GM23338 (cell line): ENCODE measurements at regions not wholly inside any gene's neighbourhood (a gene's known extent, or its start where the extent isn't known, plus 50 kb on each side); places are given as distances from the start of the nearest gene placed in this dataset.

Experiments used
- ATAC-seq: fragments of 200-7000 bp; cut with Tn5 transposase; 3 replicates; pipeline ENCODE4 v1.9.1; 2020
- DNase-seq: peaks from one replicate; pipeline ENCODE4 v3.0.0-alpha.2; 2015; ENCODE audit warnings: low spot score
- H2AFZ ChIP-seq: fragments of 200-600 bp; sonication (generic); 2 replicates; pipeline ENCODE4 v1.8.0; 2016; ENCODE audit warnings: antibody characterized with exemption, mild to moderate bottlenecking, moderate library complexity
- H3F3A ChIP-seq: fragments of 200-600 bp; sonication (generic); replicated peaks from 2 replicates; pipeline ENCODE4 v1.8.0; 2017; ENCODE audit warnings: antibody characterized with exemption, mixed run types, low read depth
- H3K27ac ChIP-seq: fragments of 200-600 bp; sonication (generic); 2 replicates; pipeline ENCODE4 v1.6.1; 2016; ENCODE audit warnings: low read depth
- H3K27me3 ChIP-seq: fragments of 200-600 bp; sonication (generic); 2 replicates; pipeline ENCODE4 v1.8.0; 2016; ENCODE audit warnings: mild to moderate bottlenecking, mixed run types, moderate library complexity; ENCODE audit not compliant: insufficient read depth
- H3K36me3 ChIP-seq: fragments of 200-600 bp; sonication (generic); 2 replicates; pipeline ENCODE4 v1.8.0; 2016; ENCODE audit warnings: mild to moderate bottlenecking; ENCODE audit not compliant: insufficient read depth
- H3K4me1 ChIP-seq: fragments of 200-600 bp; sonication (generic); 2 replicates; pipeline ENCODE4 v1.8.0; 2016; ENCODE audit warnings: mild to moderate bottlenecking, moderate library complexity; ENCODE audit not compliant: insufficient read depth
- H3K4me2 ChIP-seq: fragments of 200-600 bp; sonication (generic); 2 replicates; pipeline ENCODE4 v1.7.1; 2017; ENCODE audit warnings: mixed run types
- H3K4me3 ChIP-seq: fragments of 200-600 bp; sonication (generic); 2 replicates; pipeline ENCODE4 v1.6.1; 2016; ENCODE audit warnings: mixed run types
- H3K79me2 ChIP-seq: fragments of 200-600 bp; sonication (generic); replicated peaks from 2 replicates; pipeline ENCODE4 v1.8.0; 2017; ENCODE audit warnings: mild to moderate bottlenecking; ENCODE audit not compliant: insufficient read depth
- H3K9me2 ChIP-seq: fragments of 200-600 bp; sonication (generic); 2 replicates; pipeline ENCODE4 v1.8.0; 2017; ENCODE audit not compliant: insufficient read depth
- H4K20me1 ChIP-seq: fragments of 200-600 bp; sonication (generic); replicated peaks from 2 replicates; pipeline ENCODE4 v1.8.0; 2017; ENCODE audit warnings: mild to moderate bottlenecking; ENCODE audit not compliant: insufficient read depth
- H3K27ac Mint-ChIP-seq: 2 replicates; pipeline ENCODE4 v1.8.0; 2020; ENCODE audit warnings: inconsistent platforms, mild to moderate bottlenecking, moderate library complexity, mixed read lengths
- H3K27me3 Mint-ChIP-seq: 3 replicates; pipeline ENCODE4 v1.8.0; 2022; ENCODE audit warnings: low read depth, mild to moderate bottlenecking, moderate library complexity, mixed read lengths, inconsistent platforms; ENCODE audit not compliant: insufficient read depth, poor library complexity
- H3K36me3 Mint-ChIP-seq: 3 replicates; pipeline ENCODE4 v1.8.0; 2021; ENCODE audit warnings: low read depth, mild to moderate bottlenecking, inconsistent platforms, moderate library complexity, mixed read lengths
- H3K4me1 Mint-ChIP-seq: 3 replicates; pipeline ENCODE4 v1.8.0; 2020; ENCODE audit warnings: mild to moderate bottlenecking, inconsistent platforms, mixed read lengths
- H3K4me3 Mint-ChIP-seq: 3 replicates; pipeline ENCODE4 v1.8.0; 2021; ENCODE audit warnings: moderate library complexity, mild to moderate bottlenecking, inconsistent platforms, mixed read lengths
- H3K9me3 Mint-ChIP-seq: 3 replicates; pipeline ENCODE4 v1.8.0; 2020; ENCODE audit warnings: moderate library complexity, mild to moderate bottlenecking, inconsistent platforms, mixed read lengths
- CREB1 ChIP-seq: fragments of 250-450 bp; sonication (Bioruptor Pico); IDR thresholded peaks from 2 replicates; pipeline ENCODE4 v1.5.0; 2020; ENCODE audit warnings: low read depth, mild to moderate bottlenecking, moderate library complexity
- EZH2 ChIP-seq: fragments of 200-600 bp; sonication (generic); IDR thresholded peaks from one replicate; pipeline ENCODE4 v1.8.0; 2017; ENCODE audit warnings: antibody characterized with exemption, mild to moderate bottlenecking, low read depth; ENCODE audit not compliant: unreplicated experiment
- EZH2phosphoT487 ChIP-seq: fragments of 200-600 bp; sonication (generic); IDR thresholded peaks from one replicate; pipeline ENCODE4 v1.8.1; 2018; ENCODE audit warnings: antibody characterized with exemption; ENCODE audit not compliant: unreplicated experiment
- POLR2AphosphoS5 ChIP-seq: IDR thresholded peaks from 2 replicates; pipeline ENCODE4 v1.6.1; 2016; ENCODE audit warnings: antibody characterized with exemption, low read depth
- STAT1 ChIP-seq: IDR thresholded peaks from one replicate; pipeline ENCODE4 v1.6.1; 2016; ENCODE audit warnings: antibody characterized with exemption; ENCODE audit not compliant: unreplicated experiment
- ZNF114 ChIP-seq: fragments of 250-450 bp; sonication (Bioruptor Pico); IDR thresholded peaks from 2 replicates; pipeline ENCODE4 v1.5.0; 2020; ENCODE audit warnings: mild to moderate bottlenecking, moderate library complexity
- ZNF331 ChIP-seq: fragments of 250-450 bp; sonication (Bioruptor Pico); IDR thresholded peaks from 2 replicates; pipeline ENCODE4 v1.5.0; 2020; ENCODE audit warnings: low read depth, mild to moderate bottlenecking, moderate library complexity
- TF ChIP-seq, protein P1 (sequence below): fragments of 250-450 bp; sonication (Bioruptor Pico); IDR thresholded peaks from 2 replicates; pipeline ENCODE4 v1.5.0; 2020; ENCODE audit warnings: mild to moderate bottlenecking, moderate library complexity
- TF ChIP-seq, protein P2 (sequence below): IDR thresholded peaks from 2 replicates; pipeline ENCODE4 v1.6.1; 2016; ENCODE audit warnings: antibody characterized with exemption

DNA sequence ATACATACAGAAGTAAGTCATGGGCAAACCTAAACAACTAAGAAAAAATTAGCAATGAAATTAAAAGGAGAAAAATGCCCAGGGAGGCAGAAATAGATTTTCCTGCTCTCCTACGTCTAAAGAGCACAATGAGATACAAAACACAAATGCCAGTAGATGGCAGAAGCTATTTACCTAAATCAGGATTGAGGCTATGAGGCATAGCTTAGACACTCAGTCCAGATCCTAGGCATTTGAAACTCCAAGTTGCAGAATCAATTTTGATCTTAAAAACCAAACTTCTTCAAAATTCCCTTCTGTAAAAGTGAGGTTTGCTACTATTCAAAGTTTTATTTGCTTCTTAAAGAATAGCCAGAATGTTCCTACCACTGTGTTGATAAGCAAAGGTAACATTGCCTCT lies 368.6 kb downstream of the DAD1 start:
- H3K36me3 ChIP-seq = no peaks in the 10 kb centered on the region
- no peaks in the 10 kb centered on the region for H3F3A ChIP-seq
- H4K20me1 ChIP-seq = no peaks in the 10 kb centered on the region
- peaks cover 8% of the 10 kb centered on the region; the same call in 2 of the 3 replicates for H3K36me3 Mint-ChIP-seq
- H3K4me3 Mint-ChIP-seq = no peak overlapping the region
- H3K27me3 ChIP-seq = no peaks in the 10 kb centered on the region
- H3K4me3 ChIP-seq = no peak overlapping the region
- no peak for DNase-seq
- ATAC-seq = no peak
- H3K27me3 Mint-ChIP-seq = no peaks in the 10 kb centered on the region
- H3K4me1 ChIP-seq = no peaks in the 10 kb centered on the region
- no peaks in the 10 kb centered on the region for H3K4me1 Mint-ChIP-seq
- no peak overlapping the region for H3K27ac ChIP-seq
- H3K79me2 ChIP-seq = no peaks in the 10 kb centered on the region
- H2AFZ ChIP-seq = no peak overlapping the region
- TF ChIP-seq, protein P1, sequence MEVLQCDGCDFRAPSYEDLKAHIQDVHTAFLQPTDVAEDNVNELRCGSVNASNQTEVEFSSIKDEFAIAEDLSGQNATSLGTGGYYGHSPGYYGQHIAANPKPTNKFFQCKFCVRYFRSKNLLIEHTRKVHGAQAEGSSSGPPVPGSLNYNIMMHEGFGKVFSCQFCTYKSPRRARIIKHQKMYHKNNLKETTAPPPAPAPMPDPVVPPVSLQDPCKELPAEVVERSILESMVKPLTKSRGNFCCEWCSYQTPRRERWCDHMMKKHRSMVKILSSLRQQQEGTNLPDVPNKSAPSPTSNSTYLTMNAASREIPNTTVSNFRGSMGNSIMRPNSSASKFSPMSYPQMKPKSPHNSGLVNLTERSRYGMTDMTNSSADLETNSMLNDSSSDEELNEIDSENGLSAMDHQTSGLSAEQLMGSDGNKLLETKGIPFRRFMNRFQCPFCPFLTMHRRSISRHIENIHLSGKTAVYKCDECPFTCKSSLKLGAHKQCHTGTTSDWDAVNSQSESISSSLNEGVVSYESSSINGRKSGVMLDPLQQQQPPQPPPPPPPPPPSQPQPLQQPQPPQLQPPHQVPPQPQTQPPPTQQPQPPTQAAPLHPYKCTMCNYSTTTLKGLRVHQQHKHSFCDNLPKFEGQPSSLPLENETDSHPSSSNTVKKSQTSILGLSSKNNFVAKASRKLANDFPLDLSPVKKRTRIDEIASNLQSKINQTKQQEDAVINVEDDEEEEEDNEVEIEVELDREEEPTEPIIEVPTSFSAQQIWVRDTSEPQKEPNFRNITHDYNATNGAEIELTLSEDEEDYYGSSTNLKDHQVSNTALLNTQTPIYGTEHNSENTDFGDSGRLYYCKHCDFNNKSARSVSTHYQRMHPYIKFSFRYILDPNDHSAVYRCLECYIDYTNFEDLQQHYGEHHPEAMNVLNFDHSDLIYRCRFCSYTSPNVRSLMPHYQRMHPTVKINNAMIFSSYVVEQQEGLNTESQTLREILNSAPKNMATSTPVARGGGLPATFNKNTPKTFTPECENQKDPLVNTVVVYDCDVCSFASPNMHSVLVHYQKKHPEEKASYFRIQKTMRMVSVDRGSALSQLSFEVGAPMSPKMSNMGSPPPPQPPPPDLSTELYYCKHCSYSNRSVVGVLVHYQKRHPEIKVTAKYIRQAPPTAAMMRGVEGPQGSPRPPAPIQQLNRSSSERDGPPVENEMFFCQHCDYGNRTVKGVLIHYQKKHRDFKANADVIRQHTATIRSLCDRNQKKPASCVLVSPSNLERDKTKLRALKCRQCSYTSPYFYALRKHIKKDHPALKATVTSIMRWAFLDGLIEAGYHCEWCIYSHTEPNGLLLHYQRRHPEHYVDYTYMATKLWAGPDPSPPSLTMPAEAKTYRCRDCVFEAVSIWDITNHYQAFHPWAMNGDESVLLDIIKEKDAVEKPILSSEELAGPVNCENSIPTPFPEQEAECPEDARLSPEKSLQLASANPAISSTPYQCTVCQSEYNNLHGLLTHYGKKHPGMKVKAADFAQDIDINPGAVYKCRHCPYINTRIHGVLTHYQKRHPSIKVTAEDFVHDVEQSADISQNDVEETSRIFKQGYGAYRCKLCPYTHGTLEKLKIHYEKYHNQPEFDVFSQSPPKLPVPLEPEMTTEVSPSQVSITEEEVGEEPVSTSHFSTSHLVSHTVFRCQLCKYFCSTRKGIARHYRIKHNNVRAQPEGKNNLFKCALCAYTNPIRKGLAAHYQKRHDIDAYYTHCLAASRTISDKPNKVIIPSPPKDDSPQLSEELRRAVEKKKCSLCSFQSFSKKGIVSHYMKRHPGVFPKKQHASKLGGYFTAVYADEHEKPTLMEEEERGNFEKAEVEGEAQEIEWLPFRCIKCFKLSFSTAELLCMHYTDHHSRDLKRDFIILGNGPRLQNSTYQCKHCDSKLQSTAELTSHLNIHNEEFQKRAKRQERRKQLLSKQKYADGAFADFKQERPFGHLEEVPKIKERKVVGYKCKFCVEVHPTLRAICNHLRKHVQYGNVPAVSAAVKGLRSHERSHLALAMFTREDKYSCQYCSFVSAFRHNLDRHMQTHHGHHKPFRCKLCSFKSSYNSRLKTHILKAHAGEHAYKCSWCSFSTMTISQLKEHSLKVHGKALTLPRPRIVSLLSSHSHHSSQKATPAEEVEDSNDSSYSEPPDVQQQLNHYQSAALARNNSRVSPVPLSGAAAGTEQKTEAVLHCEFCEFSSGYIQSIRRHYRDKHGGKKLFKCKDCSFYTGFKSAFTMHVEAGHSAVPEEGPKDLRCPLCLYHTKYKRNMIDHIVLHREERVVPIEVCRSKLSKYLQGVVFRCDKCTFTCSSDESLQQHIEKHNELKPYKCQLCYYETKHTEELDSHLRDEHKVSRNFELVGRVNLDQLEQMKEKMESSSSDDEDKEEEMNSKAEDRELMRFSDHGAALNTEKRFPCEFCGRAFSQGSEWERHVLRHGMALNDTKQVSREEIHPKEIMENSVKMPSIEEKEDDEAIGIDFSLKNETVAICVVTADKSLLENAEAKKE (CRISPR knock-in tag) = no peak
- TF ChIP-seq CREB1 (CRISPR knock-in tag) (no peak), EZH2 (no peak), ZNF114 (no peak), POLR2AphosphoS5 (no peak), EZH2phosphoT487 (no peak), STAT1 (no peak), ZNF331 (CRISPR knock-in tag) (no peak)
- TF ChIP-seq, protein P2, sequence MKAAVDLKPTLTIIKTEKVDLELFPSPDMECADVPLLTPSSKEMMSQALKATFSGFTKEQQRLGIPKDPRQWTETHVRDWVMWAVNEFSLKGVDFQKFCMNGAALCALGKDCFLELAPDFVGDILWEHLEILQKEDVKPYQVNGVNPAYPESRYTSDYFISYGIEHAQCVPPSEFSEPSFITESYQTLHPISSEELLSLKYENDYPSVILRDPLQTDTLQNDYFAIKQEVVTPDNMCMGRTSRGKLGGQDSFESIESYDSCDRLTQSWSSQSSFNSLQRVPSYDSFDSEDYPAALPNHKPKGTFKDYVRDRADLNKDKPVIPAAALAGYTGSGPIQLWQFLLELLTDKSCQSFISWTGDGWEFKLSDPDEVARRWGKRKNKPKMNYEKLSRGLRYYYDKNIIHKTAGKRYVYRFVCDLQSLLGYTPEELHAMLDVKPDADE = no peak
- no peak overlapping the region for H3K4me2 ChIP-seq
- no peaks in the 10 kb centered on the region for H3K9me2 ChIP-seq
- H3K9me3 Mint-ChIP-seq = peaks cover 22% of the 10 kb centered on the region
- no peak overlapping the region for H3K27ac Mint-ChIP-seq
